ENCODE measurements at regions not wholly inside any gene's neighbourhood (a gene's known extent, or its start where the extent isn't known, plus 50 kb on each side); places are given as distances from the start of the nearest gene placed in this dataset.

- intact Hi-C loops (cut with DNase I) = no loop called here
- Histone ChIP-seq H3K4me1 (replicated peaks in 1 of 2) (peaks cover 5 to 8% of the 10 kb centered on the region in 2 donors), H3K36me3 (replicated peaks in 1 of 2) (no peaks in the 10 kb centered on the region), H3K9me3 (replicated peaks in 1 of 3) (no peaks in the 10 kb centered on the region), H3K4me3 (no peak overlapping the region), H3K27ac (no peak overlapping the region), H3K27me3 (peaks cover 6% of the 10 kb centered on the region)
- TF ChIP-seq POLR2A (IDR thresholded peaks at IDR 0.05) = no peak
- no peak for TF ChIP-seq CTCF (IDR thresholded peaks at IDR 0.05)
- 51 to 65% (median 58%) methylated on average over 3 of the region's 3 CpGs for WGBS, 4 donors
- no peak for DNase-seq
Observed at GRCh38 chr4:71185037-71185436, 153.8 kb upstream of the SLC4A4 start.

DNA sequence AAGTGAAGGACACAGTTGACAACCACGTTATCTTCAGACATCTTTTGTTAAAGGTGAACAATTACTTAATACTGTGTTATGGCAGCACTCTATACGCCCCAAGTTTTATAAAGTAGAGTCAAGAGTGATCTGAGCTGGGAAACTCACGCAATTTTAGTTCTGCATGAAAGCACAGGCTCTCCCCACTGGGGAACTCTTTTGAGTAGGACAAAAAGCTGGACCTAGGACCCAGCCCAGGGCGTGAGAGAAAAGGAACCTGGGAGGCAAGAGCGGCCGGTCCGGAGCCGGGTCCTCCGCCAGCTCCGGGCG lies 152.6 kb upstream of the SLC4A4 start:
- Histone ChIP-seq H3K9me3 (replicated peaks in 1 of 3) (no peaks in the 10 kb centered on the region), H3K4me3 (peak overlapping the region in 1 of 4 donors; percentile 78), H3K36me3 (replicated peaks in 1 of 2) (no peaks in the 10 kb centered on the region), H3K27me3 (peaks cover 6% of the 10 kb centered on the region), H3K27ac (no peak overlapping the region), H3K4me1 (replicated peaks in 1 of 2) (peaks cover 5 to 8% of the 10 kb centered on the region in 2 donors)
- WGBS, 4 donors = 0 to 2% (median 1%) methylated on average over 3 to 11 of the region's 11 CpGs
- no peak for DNase-seq
- intact Hi-C loops (cut with DNase I) = no loop called here
- no peak for TF ChIP-seq CTCF (IDR thresholded peaks at IDR 0.05)
- no peak for TF ChIP-seq POLR2A (IDR thresholded peaks at IDR 0.05)

- H3K36me3 ChIP-seq (replicated peaks in 1 of 2) = no peaks in the 10 kb centered on the region
- H3K9me3 ChIP-seq (replicated peaks in 1 of 3) = no peaks in the 10 kb centered on the region
- TF ChIP-seq POLR2A (IDR thresholded peaks at IDR 0.05) = peak in 1 of 2 donors; percentile 7
- TF ChIP-seq CTCF (IDR thresholded peaks at IDR 0.05) = no peak
- 0% methylated on average over 13 to 105 of the region's 105 CpGs for WGBS, 4 donors
- peak in 5 of 7 donors; percentile 7 to 50 (median 15) for DNase-seq
- H3K4me1 ChIP-seq (replicated peaks in 1 of 2) = peaks cover 5 to 8% of the 10 kb centered on the region in 2 donors
- intact Hi-C loops (cut with DNase I) = no loop called here
- H3K4me3 ChIP-seq = peak overlapping the region in 2 of 4 donors; percentile 35 to 78
- peaks cover 6% of the 10 kb centered on the region for H3K27me3 ChIP-seq
- H3K27ac ChIP-seq = peak overlapping the region in 2 of 5 donors; percentile 21 to 60
Observed at GRCh38 chr4:71186566-71187403, 152.0 kb upstream of the SLC4A4 start.

DNA sequence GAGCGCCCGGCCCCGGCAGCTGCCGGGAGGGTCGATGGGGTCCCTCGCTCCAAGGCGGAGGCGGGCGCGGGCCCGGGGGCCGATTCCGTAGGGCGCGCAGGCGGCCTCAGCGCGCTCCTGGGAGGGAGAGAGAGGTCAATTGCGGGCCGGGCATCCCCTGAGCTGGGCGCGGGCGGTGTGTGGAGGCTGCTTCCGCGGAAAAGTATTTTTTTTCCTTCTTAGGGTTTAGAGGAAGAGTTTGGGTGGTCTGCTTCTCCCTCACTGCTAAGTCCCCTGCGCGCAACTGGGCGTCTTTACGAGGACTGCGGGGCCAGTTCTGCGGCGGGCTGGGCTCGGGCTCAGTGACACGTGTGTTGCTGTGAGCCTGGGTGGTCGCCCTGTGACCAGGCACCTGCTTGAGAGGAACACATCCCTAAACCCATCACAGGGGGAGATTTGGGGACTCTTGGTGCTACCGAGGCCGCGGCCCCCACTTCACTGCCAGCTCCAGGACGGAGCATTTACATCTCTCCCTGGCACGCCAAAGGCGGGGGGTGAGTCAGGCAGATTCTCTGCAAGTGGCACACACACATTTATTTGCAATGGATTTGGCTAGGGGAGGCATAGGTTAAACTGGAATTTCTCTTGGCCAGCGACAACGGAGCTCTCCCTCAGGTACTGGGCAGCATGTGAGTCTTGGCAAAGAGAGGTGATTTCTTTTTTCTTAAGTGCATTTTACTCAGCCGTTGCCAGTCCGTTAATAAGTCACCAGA lies 151.2 kb upstream of the SLC4A4 start:
- peaks cover 6% of the 10 kb centered on the region for H3K27me3 ChIP-seq
- TF ChIP-seq CTCF (IDR thresholded peaks at IDR 0.05) (no peak), POLR2A (IDR thresholded peaks at IDR 0.05) (no peak)
- H3K36me3 ChIP-seq (replicated peaks in 1 of 2) = no peaks in the 10 kb centered on the region
- H3K4me1 ChIP-seq (replicated peaks in 1 of 2) = peaks cover 5 to 8% of the 10 kb centered on the region in 2 donors
- H3K4me3 ChIP-seq = peak overlapping the region in 2 of 4 donors; percentile 30 to 78
- H3K27ac ChIP-seq = no peak overlapping the region
- whole genome bisulfite sequencing, 4 donors = 2 to 3% (median 2%) methylated on average over 16 to 45 of the region's 45 CpGs
- intact Hi-C loops (cut with DNase I) = no loop called here
- no peaks in the 10 kb centered on the region for H3K9me3 ChIP-seq (replicated peaks in 1 of 3)
- DNase-seq = peak in 1 of 7 donors; percentile 9
